ENCODE measurements at regions not wholly inside any gene's neighbourhood (a gene's known extent, or its start where the extent isn't known, plus 50 kb on each side); places are given as distances from the start of the nearest gene placed in this dataset.

GRCh38 chr2:9139491-9140443 lies 66.8 kb upstream of the ASAP2 start:
- ATAC-seq, result peak; percentile 73

DNA sequence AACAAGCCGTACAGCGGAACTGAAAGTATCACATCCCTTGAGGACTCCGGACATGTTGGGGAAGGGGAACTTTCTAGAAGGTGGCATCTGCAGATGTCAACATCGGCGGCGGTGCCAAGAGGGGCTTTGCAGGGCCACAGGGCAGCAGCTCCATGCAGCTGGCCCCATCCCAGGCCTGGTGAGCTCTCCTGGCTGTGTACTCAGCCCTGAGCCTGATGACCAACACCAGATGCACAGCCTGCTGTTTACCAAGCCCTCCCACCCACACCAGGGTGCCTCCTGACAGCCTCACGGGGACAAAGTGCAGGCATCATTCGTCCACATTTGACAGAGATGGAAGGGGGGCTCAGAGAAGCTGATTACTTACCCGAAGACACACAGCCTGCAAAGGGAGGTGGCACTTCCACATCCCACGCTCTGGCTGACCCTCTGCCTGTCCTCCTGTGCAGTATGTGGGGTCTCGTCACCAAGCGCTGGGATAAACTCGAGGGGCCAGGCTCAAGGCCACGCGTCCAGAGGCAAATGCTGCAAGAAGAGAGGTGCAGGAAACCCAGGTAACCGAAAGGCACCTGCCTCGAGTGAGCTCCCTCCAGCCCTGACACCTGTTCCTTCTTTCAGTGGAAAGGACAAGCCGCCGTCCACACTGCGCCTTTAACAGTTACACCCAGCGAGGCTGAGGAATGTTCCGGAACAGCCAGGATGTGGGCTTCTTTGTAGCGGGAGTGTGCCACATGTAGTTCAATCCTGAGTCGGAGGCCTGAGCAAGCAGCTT lies 69.0 kb upstream of the ASAP2 start:
- no peak for ATAC-seq
- TF ChIP-seq ISL1 (CRISPR knock-in tag; IDR thresholded peaks at IDR 0.05) (no peak), ZNF70 (CRISPR knock-in tag; IDR thresholded peaks at IDR 0.05) (peak; percentile 53)

More at GRCh38 chr2:9139491-9140443, 66.8 kb upstream of the ASAP2 start:
- no peak for TF ChIP-seq ARNTL (CRISPR knock-in tag; IDR thresholded peaks at IDR 0.05; ENCODE audit: borderline replicate concordance, low read depth)
- no peak for TF ChIP-seq TOX (CRISPR knock-in tag; IDR thresholded peaks at IDR 0.05; ENCODE audit: borderline replicate concordance)
- TF ChIP-seq ESRRG (CRISPR knock-in tag; IDR thresholded peaks at IDR 0.05), result no peak
- no peak for TF ChIP-seq PPARA (CRISPR knock-in tag; IDR thresholded peaks at IDR 0.05; ENCODE audit: borderline replicate concordance)

DNA sequence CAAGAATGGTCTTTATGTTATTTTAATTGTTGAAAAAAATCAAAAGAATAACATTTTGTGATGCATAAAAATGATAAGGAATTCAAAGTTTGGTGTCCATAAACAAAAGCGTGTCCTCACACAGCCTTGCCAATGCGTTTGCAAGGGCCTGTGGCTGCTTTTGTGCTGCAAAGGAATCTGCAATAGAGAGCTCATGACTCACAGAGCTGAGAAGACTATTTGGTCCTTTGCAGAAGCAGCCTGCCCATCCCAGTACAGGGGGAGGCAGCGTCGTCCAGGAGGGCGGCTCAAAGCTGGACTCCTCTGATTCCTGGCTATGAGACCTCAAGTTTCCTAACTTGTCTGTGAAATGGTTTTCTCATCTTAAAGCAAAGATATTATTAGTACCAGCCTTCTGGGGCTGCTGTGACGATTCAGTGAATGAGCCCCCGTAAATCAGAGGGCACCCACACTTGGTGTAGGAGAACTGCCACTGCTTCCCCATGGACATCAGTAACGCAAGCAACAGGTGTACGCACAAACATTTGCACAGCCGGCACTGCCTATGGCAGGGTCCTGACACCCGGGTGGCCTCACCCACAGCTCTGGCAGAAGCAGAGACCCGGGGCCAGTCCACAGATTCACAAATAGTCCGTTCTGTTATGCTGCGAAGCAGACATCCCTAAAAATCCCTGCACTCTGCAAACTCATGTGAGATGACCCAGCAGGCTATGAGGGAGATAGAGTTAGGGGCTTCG lies 70.6 kb upstream of the ASAP2 start:
- ATAC-seq, result no peak
- TF ChIP-seq BACH2 (CRISPR knock-in tag; IDR thresholded peaks at IDR 0.05; ENCODE audit: borderline replicate concordance) (no peak), OSR1 (CRISPR knock-in tag; IDR thresholded peaks at IDR 0.05) (no peak), CSDC2 (CRISPR knock-in tag; IDR thresholded peaks at IDR 0.05) (no peak), TCF4 (CRISPR knock-in tag; IDR thresholded peaks at IDR 0.05; ENCODE audit: borderline replicate concordance) (no peak), ZNF565 (CRISPR knock-in tag; conservative IDR thresholded peaks at IDR 0.05; ENCODE audit: low read depth) (no peak), TOX (CRISPR knock-in tag; IDR thresholded peaks at IDR 0.05; ENCODE audit: borderline replicate concordance) (no peak), RARB (CRISPR knock-in tag; IDR thresholded peaks at IDR 0.05) (no peak), ZFP30 (CRISPR knock-in tag; IDR thresholded peaks at IDR 0.05) (no peak), ZC3H10 (CRISPR knock-in tag; IDR thresholded peaks at IDR 0.05) (no peak), ZNF70 (CRISPR knock-in tag; IDR thresholded peaks at IDR 0.05) (no peak), ARNTL (CRISPR knock-in tag; IDR thresholded peaks at IDR 0.05; ENCODE audit: borderline replicate concordance, low read depth) (no peak), ZNF8 (CRISPR knock-in tag; IDR thresholded peaks at IDR 0.05) (no peak), ISL1 (CRISPR knock-in tag; IDR thresholded peaks at IDR 0.05) (no peak)
- TF ChIP-seq, protein P1, sequence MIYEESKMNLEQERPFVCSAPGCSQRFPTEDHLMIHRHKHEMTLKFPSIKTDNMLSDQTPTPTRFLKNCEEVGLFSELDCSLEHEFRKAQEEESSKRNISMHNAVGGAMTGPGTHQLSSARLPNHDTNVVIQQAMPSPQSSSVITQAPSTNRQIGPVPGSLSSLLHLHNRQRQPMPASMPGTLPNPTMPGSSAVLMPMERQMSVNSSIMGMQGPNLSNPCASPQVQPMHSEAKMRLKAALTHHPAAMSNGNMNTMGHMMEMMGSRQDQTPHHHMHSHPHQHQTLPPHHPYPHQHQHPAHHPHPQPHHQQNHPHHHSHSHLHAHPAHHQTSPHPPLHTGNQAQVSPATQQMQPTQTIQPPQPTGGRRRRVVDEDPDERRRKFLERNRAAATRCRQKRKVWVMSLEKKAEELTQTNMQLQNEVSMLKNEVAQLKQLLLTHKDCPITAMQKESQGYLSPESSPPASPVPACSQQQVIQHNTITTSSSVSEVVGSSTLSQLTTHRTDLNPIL (CRISPR knock-in tag; IDR thresholded peaks at IDR 0.05; ENCODE audit: low read depth), result no peak

DNA sequence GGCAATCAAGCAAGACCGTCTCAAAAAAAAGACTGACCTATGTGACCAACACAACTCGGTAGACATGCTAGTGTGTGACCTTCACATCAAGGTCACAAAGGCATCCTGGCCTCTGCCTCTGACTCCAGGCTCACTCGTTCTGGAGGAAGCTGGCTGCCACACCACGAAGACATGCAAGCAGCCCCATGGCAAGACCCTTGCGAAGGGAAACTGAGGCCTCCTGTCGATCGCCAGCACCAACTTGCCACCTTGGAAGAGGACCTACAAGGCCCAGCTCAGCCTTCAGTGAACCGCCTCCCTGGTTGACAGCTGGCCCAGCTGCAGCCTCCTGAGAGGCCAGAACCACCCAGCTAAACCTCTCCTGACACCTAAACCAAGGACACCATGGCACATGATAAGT lies 79.3 kb upstream of the ASAP2 start:
- no peak for TF ChIP-seq RARB (CRISPR knock-in tag; IDR thresholded peaks at IDR 0.05)
- no peak for TF ChIP-seq ZNF8 (CRISPR knock-in tag; IDR thresholded peaks at IDR 0.05)
- TF ChIP-seq POU6F1 (CRISPR knock-in tag; IDR thresholded peaks at IDR 0.05; ENCODE audit: borderline replicate concordance, low read depth), result no peak
- no peak for TF ChIP-seq ZNF70 (CRISPR knock-in tag; IDR thresholded peaks at IDR 0.05)
- no peak for TF ChIP-seq TSHZ2 (CRISPR knock-in tag; IDR thresholded peaks at IDR 0.05)
- TF ChIP-seq CSDC2 (CRISPR knock-in tag; IDR thresholded peaks at IDR 0.05), result no peak
- TF ChIP-seq PATZ1 (CRISPR knock-in tag; IDR thresholded peaks at IDR 0.05; ENCODE audit: borderline replicate concordance), result no peak
- no peak for TF ChIP-seq ISL1 (CRISPR knock-in tag; IDR thresholded peaks at IDR 0.05)
- TF ChIP-seq, protein P1 (CRISPR knock-in tag; IDR thresholded peaks at IDR 0.05; ENCODE audit: low read depth), result no peak
- no peak for TF ChIP-seq ESRRG (CRISPR knock-in tag; IDR thresholded peaks at IDR 0.05)
- TF ChIP-seq TCF4 (CRISPR knock-in tag; IDR thresholded peaks at IDR 0.05; ENCODE audit: borderline replicate concordance), result no peak
- no peak for TF ChIP-seq PPARA (CRISPR knock-in tag; IDR thresholded peaks at IDR 0.05; ENCODE audit: borderline replicate concordance)
- TF ChIP-seq OSR1 (CRISPR knock-in tag; IDR thresholded peaks at IDR 0.05), result no peak
- no peak for TF ChIP-seq ZFP30 (CRISPR knock-in tag; IDR thresholded peaks at IDR 0.05)
- TF ChIP-seq CSRNP3 (CRISPR knock-in tag; IDR thresholded peaks at IDR 0.05), result no peak
- no peak for TF ChIP-seq SNAI2 (CRISPR knock-in tag; IDR thresholded peaks at IDR 0.05)
- no peak for ATAC-seq
